ENCODE measurements at regions not wholly inside any gene's neighbourhood (a gene's known extent, or its start where the extent isn't known, plus 50 kb on each side); places are given as distances from the start of the nearest gene placed in this dataset.
"Not testable (repeated sequence)": the region's sequence is repeated elsewhere in the genome, so short reads cannot be mapped to it uniquely, and the experiment has no call there.

- not testable (repeated sequence) for ATAC-seq; H3K36me3 Mint-ChIP-seq (ENCODE audit: low read depth); DNase-seq; H3K4me1 Mint-ChIP-seq; H3K27ac Mint-ChIP-seq; H3K27me3 Mint-ChIP-seq; H3K4me3 Mint-ChIP-seq; H3K9me3 Mint-ChIP-seq
Measured at GRCh38 chr7:68887116-68887515, 711.2 kb upstream of the AUTS2 start.

- ATAC-seq: no peak
Measured at GRCh38 chr7:68888971-68889385, 709.3 kb upstream of the AUTS2 start.

GRCh38 chr7:68892236-68892635 is 706.0 kb upstream of the AUTS2 start:
- peaks cover 2% of the 10 kb centered on the region for H3K27me3 Mint-ChIP-seq
- peaks cover 15% of the 10 kb centered on the region for H3K9me3 Mint-ChIP-seq
- H3K4me1 Mint-ChIP-seq: no peaks in the 10 kb centered on the region
- ATAC-seq (no peak), DNase-seq (no peak)
- no peak overlapping the region for H3K27ac Mint-ChIP-seq
- H3K4me3 Mint-ChIP-seq: no peak overlapping the region
- no peaks in the 10 kb centered on the region for H3K36me3 Mint-ChIP-seq (ENCODE audit: low read depth)

More at GRCh38 chr7:68888971-68889385, 709.3 kb upstream of the AUTS2 start:
- Mint-ChIP-seq H3K4me3 (no peak overlapping the region), H3K9me3 (peaks cover 9% of the 10 kb centered on the region), H3K27me3 (no peaks in the 10 kb centered on the region), H3K27ac (no peak overlapping the region), H3K36me3 (ENCODE audit: low read depth) (no peaks in the 10 kb centered on the region), H3K4me1 (no peaks in the 10 kb centered on the region)
- no peak for DNase-seq

- Mint-ChIP-seq H3K9me3 (peaks cover 17% of the 10 kb centered on the region), H3K4me3 (no peak overlapping the region)
Measured at GRCh38 chr7:68893411-68893810, 704.9 kb upstream of the AUTS2 start.

GRCh38 chr7:68899156-68899555 is 699.1 kb upstream of the AUTS2 start:
- H3K36me3 Mint-ChIP-seq (ENCODE audit: low read depth); ATAC-seq; H3K27ac Mint-ChIP-seq; H3K4me1 Mint-ChIP-seq; DNase-seq; H3K27me3 Mint-ChIP-seq; H3K4me3 Mint-ChIP-seq: not testable (repeated sequence)
- H3K9me3 Mint-ChIP-seq: peaks cover 17% of the 10 kb centered on the region

More at GRCh38 chr7:68893411-68893810, 704.9 kb upstream of the AUTS2 start:
- Mint-ChIP-seq H3K27ac (no peak overlapping the region), H3K4me1 (no peaks in the 10 kb centered on the region), H3K36me3 (ENCODE audit: low read depth) (no peaks in the 10 kb centered on the region), H3K27me3 (peaks cover 2% of the 10 kb centered on the region)
- ATAC-seq: no peak
- DNase-seq: no peak

- no peak overlapping the region for H3K27ac Mint-ChIP-seq
- peaks cover 13% of the 10 kb centered on the region for H3K9me3 Mint-ChIP-seq
- DNase-seq (no peak), ATAC-seq (no peak)
- no peak overlapping the region for H3K4me3 Mint-ChIP-seq
- H3K27me3 Mint-ChIP-seq: peaks cover 2% of the 10 kb centered on the region
- no peaks in the 10 kb centered on the region for H3K36me3 Mint-ChIP-seq (ENCODE audit: low read depth)
- no peaks in the 10 kb centered on the region for H3K4me1 Mint-ChIP-seq
Measured at GRCh38 chr7:68900096-68900495, 698.2 kb upstream of the AUTS2 start.

GRCh38 chr7:68904630-68905029 is 693.6 kb upstream of the AUTS2 start:
- H3K9me3 Mint-ChIP-seq: peaks cover 10% of the 10 kb centered on the region
- DNase-seq: no peak
- H3K4me3 Mint-ChIP-seq: no peak overlapping the region
- H3K36me3 Mint-ChIP-seq (ENCODE audit: low read depth): no peaks in the 10 kb centered on the region
- H3K4me1 Mint-ChIP-seq: no peaks in the 10 kb centered on the region
- H3K27me3 Mint-ChIP-seq: no peaks in the 10 kb centered on the region
- no peak overlapping the region for H3K27ac Mint-ChIP-seq
- no peak for ATAC-seq

- ATAC-seq (no peak), DNase-seq (no peak)
- no peaks in the 10 kb centered on the region for H3K27me3 Mint-ChIP-seq
- H3K9me3 Mint-ChIP-seq: peaks cover 30% of the 10 kb centered on the region
- no peaks in the 10 kb centered on the region for H3K36me3 Mint-ChIP-seq (ENCODE audit: low read depth)
- H3K27ac Mint-ChIP-seq: no peak overlapping the region
- H3K4me3 Mint-ChIP-seq: no peak overlapping the region
- no peaks in the 10 kb centered on the region for H3K4me1 Mint-ChIP-seq
Measured at GRCh38 chr7:68911754-68912153, 686.5 kb upstream of the AUTS2 start.

- no peak for DNase-seq
- Mint-ChIP-seq H3K36me3 (ENCODE audit: low read depth) (no peaks in the 10 kb centered on the region), H3K9me3 (peaks cover 41% of the 10 kb centered on the region), H3K4me1 (no peaks in the 10 kb centered on the region), H3K4me3 (no peak overlapping the region), H3K27ac (no peak overlapping the region), H3K27me3 (no peaks in the 10 kb centered on the region)
- ATAC-seq: no peak
Measured at GRCh38 chr7:68914006-68914405, 684.3 kb upstream of the AUTS2 start.

GRCh38 chr7:68917041-68917651 is 681.1 kb upstream of the AUTS2 start:
- no peak overlapping the region for H3K27ac Mint-ChIP-seq
- DNase-seq (no peak), ATAC-seq (no peak)
- no peak overlapping the region for H3K4me3 Mint-ChIP-seq
- peaks cover 47% of the 10 kb centered on the region for H3K9me3 Mint-ChIP-seq
- no peaks in the 10 kb centered on the region for H3K36me3 Mint-ChIP-seq (ENCODE audit: low read depth)
- no peaks in the 10 kb centered on the region for H3K4me1 Mint-ChIP-seq
- H3K27me3 Mint-ChIP-seq: no peaks in the 10 kb centered on the region

- Mint-ChIP-seq H3K9me3 (peaks cover 37% of the 10 kb centered on the region), H3K36me3 (ENCODE audit: low read depth) (no peaks in the 10 kb centered on the region), H3K4me1 (no peaks in the 10 kb centered on the region), H3K4me3 (no peak overlapping the region), H3K27ac (no peak overlapping the region), H3K27me3 (no peaks in the 10 kb centered on the region)
- no peak for DNase-seq
- ATAC-seq: no peak
Measured at GRCh38 chr7:68918621-68919020, 679.7 kb upstream of the AUTS2 start.

GRCh38 chr7:68922850-68923249 is 675.4 kb upstream of the AUTS2 start:
- ATAC-seq (no peak), DNase-seq (no peak)
- Mint-ChIP-seq H3K4me3 (no peak overlapping the region), H3K27me3 (no peaks in the 10 kb centered on the region), H3K9me3 (peaks cover 38% of the 10 kb centered on the region), H3K4me1 (no peaks in the 10 kb centered on the region), H3K27ac (no peak overlapping the region), H3K36me3 (ENCODE audit: low read depth) (no peaks in the 10 kb centered on the region)

GRCh38 chr7:68925241-68925640 is 673.0 kb upstream of the AUTS2 start:
- ATAC-seq: no peak
- Mint-ChIP-seq H3K36me3 (ENCODE audit: low read depth) (no peaks in the 10 kb centered on the region), H3K4me1 (no peaks in the 10 kb centered on the region), H3K27ac (no peak overlapping the region), H3K9me3 (peaks cover 37% of the 10 kb centered on the region), H3K27me3 (no peaks in the 10 kb centered on the region), H3K4me3 (no peak overlapping the region)
- no peak for DNase-seq

- Mint-ChIP-seq H3K36me3 (ENCODE audit: low read depth) (no peaks in the 10 kb centered on the region), H3K27ac (no peak overlapping the region), H3K4me3 (no peak overlapping the region), H3K27me3 (no peaks in the 10 kb centered on the region), H3K4me1 (no peaks in the 10 kb centered on the region), H3K9me3 (peaks cover 29% of the 10 kb centered on the region)
- DNase-seq (no peak), ATAC-seq (no peak)
Measured at GRCh38 chr7:68929781-68930261, 668.5 kb upstream of the AUTS2 start.

- Mint-ChIP-seq H3K36me3 (ENCODE audit: low read depth) (no peaks in the 10 kb centered on the region), H3K4me3 (no peak overlapping the region), H3K9me3 (peaks cover 21% of the 10 kb centered on the region), H3K4me1 (no peaks in the 10 kb centered on the region), H3K27me3 (no peaks in the 10 kb centered on the region), H3K27ac (no peak overlapping the region)
- DNase-seq: no peak
- ATAC-seq: no peak
Measured at GRCh38 chr7:68936471-68937035, 661.7 kb upstream of the AUTS2 start.
